HepG2 (cell line): ENCODE measurements at regions not wholly inside any gene's neighbourhood (a gene's known extent, or its start where the extent isn't known, plus 50 kb on each side); places are given as distances from the start of the nearest gene placed in this dataset.
A peak's percentile ranks its signal among the peaks of the same experiment; 100 is the strongest.
"Not testable (repeated sequence)": the region's sequence is repeated elsewhere in the genome, so short reads cannot be mapped to it uniquely, and the experiment has no call there.

ENCODE experiments used
- BORCS8-MEF2B ChIP-seq: sonication (generic); formaldehyde crosslinking; IDR thresholded peaks from 2 replicates; pipeline ENCODE4 v1.8.0; 2022; ENCODE audit warnings: mild to moderate bottlenecking, missing genetic modification reagents
- HNF1B ChIP-seq: sonication (generic); formaldehyde crosslinking; IDR thresholded peaks from 2 replicates; pipeline ENCODE4 v1.5.1; 2020; ENCODE audit warnings: mild to moderate bottlenecking, moderate library complexity, missing genetic modification reagents
- NR0B2 ChIP-seq: sonication (generic); formaldehyde crosslinking; IDR thresholded peaks from 2 replicates; pipeline ENCODE4 v1.4.0; 2020; ENCODE audit warnings: mild to moderate bottlenecking, missing genetic modification reagents
- RBFOX2 ChIP-seq: fragments of 200-400 bp; formaldehyde crosslinking; IDR thresholded peaks from 2 replicates; pipeline ENCODE4 v1.6.1; 2017; ENCODE audit warnings: low read depth, mild to moderate bottlenecking, low read length
- SALL1 ChIP-seq: sonication (generic); formaldehyde crosslinking; IDR thresholded peaks from 2 replicates; pipeline ENCODE4 v1.8.0; 2022; ENCODE audit warnings: mild to moderate bottlenecking, missing genetic modification reagents
- SOX6 ChIP-seq, 2 experiments: fragments of 450-650 bp in 1 of 2; sonication (generic) in 1 of 2; formaldehyde crosslinking in 1 of 2; IDR thresholded peaks; 2 replicates each; pipeline versions ENCODE4 v1.4.0 to v1.6.1; 2017 to 2020; ENCODE audit warnings: antibody characterized with exemption in 1 of 2, mild to moderate bottlenecking in 1 of 2, missing genetic modification reagents in 1 of 2
- TAF1 ChIP-seq: sonication (generic); formaldehyde crosslinking; IDR thresholded peaks from 2 replicates; pipeline ENCODE4 v1.4.0; 2020; ENCODE audit warnings: missing genetic modification reagents
- ZBTB14 ChIP-seq: sonication (generic); formaldehyde crosslinking; IDR thresholded peaks from 2 replicates; pipeline ENCODE4 v1.4.0; 2020; ENCODE audit warnings: missing genetic modification reagents
- ZMYM3 ChIP-seq: sonication (generic); formaldehyde crosslinking; IDR thresholded peaks from 2 replicates; pipeline ENCODE4 v1.5.1; 2020; ENCODE audit warnings: mild to moderate bottlenecking, missing genetic modification reagents
- ZNF574 ChIP-seq: sonication (generic); formaldehyde crosslinking; IDR thresholded peaks from 2 replicates; pipeline ENCODE4 v1.4.0; 2020; ENCODE audit warnings: missing genetic modification reagents
- ZNF644 ChIP-seq: IDR thresholded peaks from 2 replicates; pipeline ENCODE4 v1.6.1; 2016; ENCODE audit warnings: low read depth
- TF ChIP-seq, protein P1 (sequence below): sonication (generic); formaldehyde crosslinking; IDR thresholded peaks from 2 replicates; pipeline ENCODE4 v1.4.0; 2020; ENCODE audit warnings: low read depth, mild to moderate bottlenecking, missing genetic modification reagents
- TF ChIP-seq, protein P2 (sequence below): IDR thresholded peaks from 2 replicates; pipeline ENCODE4 v1.6.1; 2016; ENCODE audit warnings: missing compliant biosample characterization, missing genetic modification reagents, borderline replicate concordance
- TF ChIP-seq, protein P3 (sequence below): sonication (generic); formaldehyde crosslinking; IDR thresholded peaks from 2 replicates; pipeline ENCODE4 v1.5.0; 2020; ENCODE audit warnings: mild to moderate bottlenecking, missing genetic modification reagents, moderate library complexity
- TF ChIP-seq, protein P4 (sequence below): sonication (generic); formaldehyde crosslinking; IDR thresholded peaks from 2 replicates; pipeline ENCODE4 v1.8.1; 2023; ENCODE audit warnings: mild to moderate bottlenecking, moderate library complexity, missing genetic modification reagents

DNA sequence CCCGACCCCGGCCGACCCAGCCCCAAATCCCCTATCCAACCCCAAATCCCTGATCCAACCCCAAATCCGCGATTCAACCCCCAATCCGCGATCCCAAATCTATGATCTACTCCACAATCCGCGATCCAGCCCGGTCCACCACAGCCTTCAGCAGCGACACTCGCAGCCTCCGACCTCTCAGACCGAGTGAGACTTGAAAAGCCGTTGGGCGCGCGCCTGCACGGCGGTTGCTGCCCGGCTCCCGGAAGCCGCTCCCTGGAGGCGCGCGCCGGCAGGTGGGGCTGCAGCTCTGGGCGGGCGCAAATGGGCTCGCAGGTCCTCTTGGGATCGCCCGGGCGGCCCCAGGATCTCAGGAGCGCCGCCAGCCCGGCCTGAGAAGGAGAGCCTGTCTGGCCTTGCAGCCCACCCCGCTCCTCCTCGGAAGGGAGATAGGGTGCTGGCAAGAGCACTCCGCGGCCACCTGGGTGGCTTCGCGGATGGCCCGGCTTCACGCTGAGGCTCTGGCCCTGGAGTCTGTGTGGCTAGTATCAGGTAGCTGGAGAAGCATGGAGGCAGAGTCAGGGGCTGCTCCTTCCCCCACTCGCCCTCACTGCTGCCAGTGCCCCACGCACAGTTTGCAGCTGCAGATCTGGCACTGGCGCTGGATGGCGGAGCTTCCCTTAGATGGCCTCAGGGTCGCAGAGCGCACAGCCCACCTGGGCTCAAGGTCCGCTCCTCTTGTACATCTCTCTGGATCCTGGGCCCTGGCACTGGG is 533.4 kb upstream of the DEFB115 start (continued):
- TF ChIP-seq, protein P1, sequence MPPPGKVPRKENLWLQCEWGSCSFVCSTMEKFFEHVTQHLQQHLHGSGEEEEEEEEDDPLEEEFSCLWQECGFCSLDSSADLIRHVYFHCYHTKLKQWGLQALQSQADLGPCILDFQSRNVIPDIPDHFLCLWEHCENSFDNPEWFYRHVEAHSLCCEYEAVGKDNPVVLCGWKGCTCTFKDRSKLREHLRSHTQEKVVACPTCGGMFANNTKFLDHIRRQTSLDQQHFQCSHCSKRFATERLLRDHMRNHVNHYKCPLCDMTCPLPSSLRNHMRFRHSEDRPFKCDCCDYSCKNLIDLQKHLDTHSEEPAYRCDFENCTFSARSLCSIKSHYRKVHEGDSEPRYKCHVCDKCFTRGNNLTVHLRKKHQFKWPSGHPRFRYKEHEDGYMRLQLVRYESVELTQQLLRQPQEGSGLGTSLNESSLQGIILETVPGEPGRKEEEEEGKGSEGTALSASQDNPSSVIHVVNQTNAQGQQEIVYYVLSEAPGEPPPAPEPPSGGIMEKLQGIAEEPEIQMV (CRISPR knock-in tag) = 0 out of 2 replicates have a peak, but pooled peaks have one; percentile 28
- TF ChIP-seq HNF1B (CRISPR knock-in tag) (peak; percentile 53; the same call in 1 of the 2 replicates), RBFOX2 (peak; percentile 54; the same call in 1 of the 2 replicates), TAF1 (CRISPR knock-in tag) (peak; percentile 25; the same call in 1 of the 2 replicates), SOX6 (CRISPR knock-in tag; IDR thresholded peaks at IDR 0.05) (0 out of 2 replicates have a peak, but pooled peaks have one; percentile 10), ZBTB14 (CRISPR knock-in tag) (peak; percentile 87), ZNF644 (0 out of 2 replicates have a peak, but pooled peaks have one; percentile 28), BORCS8-MEF2B (peak; percentile 48; the same call in 1 of the 2 replicates), NR0B2 (peak; percentile 60; the same call in 1 of the 2 replicates), ZMYM3 (CRISPR knock-in tag) (peak; percentile 52), SALL1 (CRISPR knock-in tag) (peak; percentile 36; the same call in 1 of the 2 replicates), ZNF574 (peak; percentile 62)
- TF ChIP-seq, protein P2, sequence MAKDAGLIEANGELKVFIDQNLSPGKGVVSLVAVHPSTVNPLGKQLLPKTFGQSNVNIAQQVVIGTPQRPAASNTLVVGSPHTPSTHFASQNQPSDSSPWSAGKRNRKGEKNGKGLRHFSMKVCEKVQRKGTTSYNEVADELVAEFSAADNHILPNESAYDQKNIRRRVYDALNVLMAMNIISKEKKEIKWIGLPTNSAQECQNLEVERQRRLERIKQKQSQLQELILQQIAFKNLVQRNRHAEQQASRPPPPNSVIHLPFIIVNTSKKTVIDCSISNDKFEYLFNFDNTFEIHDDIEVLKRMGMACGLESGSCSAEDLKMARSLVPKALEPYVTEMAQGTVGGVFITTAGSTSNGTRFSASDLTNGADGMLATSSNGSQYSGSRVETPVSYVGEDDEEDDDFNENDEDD (CRISPR knock-in tag) = peak; percentile 74; the same call in 1 of the 2 replicates
- TF ChIP-seq SOX6 (IDR thresholded peaks at IDR 0.05) = not testable (repeated sequence)
- TF ChIP-seq, protein P3, sequence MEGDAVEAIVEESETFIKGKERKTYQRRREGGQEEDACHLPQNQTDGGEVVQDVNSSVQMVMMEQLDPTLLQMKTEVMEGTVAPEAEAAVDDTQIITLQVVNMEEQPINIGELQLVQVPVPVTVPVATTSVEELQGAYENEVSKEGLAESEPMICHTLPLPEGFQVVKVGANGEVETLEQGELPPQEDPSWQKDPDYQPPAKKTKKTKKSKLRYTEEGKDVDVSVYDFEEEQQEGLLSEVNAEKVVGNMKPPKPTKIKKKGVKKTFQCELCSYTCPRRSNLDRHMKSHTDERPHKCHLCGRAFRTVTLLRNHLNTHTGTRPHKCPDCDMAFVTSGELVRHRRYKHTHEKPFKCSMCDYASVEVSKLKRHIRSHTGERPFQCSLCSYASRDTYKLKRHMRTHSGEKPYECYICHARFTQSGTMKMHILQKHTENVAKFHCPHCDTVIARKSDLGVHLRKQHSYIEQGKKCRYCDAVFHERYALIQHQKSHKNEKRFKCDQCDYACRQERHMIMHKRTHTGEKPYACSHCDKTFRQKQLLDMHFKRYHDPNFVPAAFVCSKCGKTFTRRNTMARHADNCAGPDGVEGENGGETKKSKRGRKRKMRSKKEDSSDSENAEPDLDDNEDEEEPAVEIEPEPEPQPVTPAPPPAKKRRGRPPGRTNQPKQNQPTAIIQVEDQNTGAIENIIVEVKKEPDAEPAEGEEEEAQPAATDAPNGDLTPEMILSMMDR (CRISPR knock-in tag) = peak; percentile 75
- TF ChIP-seq, protein P4, sequence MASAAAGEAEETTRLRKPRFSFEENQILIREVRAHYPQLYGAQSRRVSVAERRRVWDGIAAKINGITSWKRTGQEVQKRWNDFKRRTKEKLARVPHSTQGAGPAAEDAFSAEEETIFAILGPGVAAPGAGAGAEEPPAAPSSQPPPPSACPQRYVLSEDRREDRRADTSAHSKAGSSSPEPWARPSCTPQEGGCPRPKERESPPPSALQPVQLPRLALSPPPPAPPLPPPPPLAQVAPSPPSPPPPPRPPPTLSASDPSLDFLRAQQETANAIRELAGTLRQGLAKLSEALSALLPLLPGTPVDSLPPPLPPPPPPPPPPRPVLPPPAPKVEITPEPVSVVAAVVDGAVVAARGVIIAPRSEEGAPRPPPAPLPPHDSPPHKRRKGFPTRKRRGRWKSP (CRISPR knock-in tag) = peak; percentile 18; the same call in 1 of the 2 replicates
